GM18520 (cell line): ENCODE measurements at regions not wholly inside any gene's neighbourhood (a gene's known extent, or its start where the extent isn't known, plus 50 kb on each side); places are given as distances from the start of the nearest gene placed in this dataset.
"Not testable (repeated sequence)": the region's sequence is repeated elsewhere in the genome, so short reads cannot be mapped to it uniquely, and the experiment has no call there.

Experiments
- ATAC-seq: cut with Tn5 transposase; IDR thresholded peaks from one replicate; pipeline ENCODE4 v1.9.1; 2021; ENCODE audit not compliant: unreplicated experiment

DNA sequence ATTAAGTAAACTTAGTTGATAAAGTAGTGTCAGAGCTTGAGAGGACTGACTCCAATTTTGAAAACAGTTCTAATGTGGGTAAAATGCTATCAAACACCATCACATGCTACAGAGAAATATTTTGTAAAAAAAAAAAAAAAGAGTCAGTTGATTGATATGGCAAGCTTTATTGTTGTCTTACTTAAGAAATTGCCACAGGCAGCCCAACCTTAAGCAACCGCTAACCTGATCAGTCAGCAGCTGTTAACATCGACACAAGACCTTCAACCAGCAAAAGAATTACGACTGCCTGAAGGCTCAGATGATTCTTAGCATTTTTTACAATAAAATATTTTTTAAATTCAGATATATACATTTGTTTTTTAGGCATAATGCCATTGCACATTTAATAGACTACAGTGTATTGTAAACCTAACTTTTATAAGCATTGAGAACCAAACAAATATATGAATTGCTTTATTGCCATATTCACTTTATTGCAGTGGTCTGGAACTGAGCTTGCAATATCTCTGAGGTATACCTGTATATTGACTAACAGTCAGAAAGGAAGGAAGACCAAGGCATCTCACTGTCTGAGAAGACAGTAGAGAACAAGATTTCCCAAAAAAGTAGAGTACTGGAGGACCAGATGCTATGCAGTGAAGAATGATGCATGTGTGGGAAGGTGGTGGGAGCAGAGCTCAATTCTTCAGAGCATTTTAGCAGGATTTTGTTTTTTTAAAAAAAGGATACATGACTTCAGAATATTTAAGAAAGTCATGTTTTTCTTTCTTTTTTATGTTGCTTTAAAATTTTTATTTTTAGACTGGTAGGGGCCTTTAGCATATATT lies 973.8 kb upstream of the GYPC start:
- no peak for ATAC-seq

DNA sequence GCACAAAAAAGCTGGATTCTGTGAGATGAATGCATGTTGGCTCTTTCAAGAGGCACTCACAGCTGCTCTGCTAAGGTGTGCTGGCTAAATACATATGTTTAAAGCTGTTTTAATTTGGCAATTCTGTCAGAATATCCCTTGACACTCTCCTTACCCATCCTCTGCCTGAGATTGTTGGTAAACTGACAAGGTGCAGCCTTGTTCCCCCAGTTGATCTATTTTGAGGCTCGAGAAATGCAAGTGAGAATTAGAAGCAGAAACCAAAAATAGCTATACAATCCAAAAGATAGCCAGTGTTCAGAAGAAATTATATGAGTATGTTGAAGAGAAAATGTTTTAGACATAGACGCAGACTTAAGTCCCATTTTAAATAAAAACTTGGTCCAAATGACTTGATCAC lies 971.7 kb upstream of the GYPC start:
- no peak for ATAC-seq

DNA sequence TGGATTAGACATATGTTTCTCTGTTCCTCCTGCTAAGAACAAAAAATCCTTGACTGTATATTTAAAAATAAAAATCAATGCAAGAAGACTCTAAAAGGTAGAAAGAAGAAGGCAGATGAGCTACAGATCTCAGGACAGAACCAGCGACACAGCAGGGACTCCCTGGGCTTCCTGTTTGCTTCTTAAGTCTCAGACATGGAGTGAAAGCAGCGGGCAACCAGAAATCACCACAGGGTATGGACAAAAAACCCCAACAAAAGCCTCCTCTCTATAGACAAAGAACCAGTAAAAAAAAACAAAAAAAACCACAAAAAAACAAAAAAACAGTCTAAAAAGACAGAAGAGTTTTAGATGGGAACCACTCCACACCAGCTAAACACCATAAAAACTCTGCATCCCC lies 971.0 kb upstream of the GYPC start:
- ATAC-seq, result no peak

DNA sequence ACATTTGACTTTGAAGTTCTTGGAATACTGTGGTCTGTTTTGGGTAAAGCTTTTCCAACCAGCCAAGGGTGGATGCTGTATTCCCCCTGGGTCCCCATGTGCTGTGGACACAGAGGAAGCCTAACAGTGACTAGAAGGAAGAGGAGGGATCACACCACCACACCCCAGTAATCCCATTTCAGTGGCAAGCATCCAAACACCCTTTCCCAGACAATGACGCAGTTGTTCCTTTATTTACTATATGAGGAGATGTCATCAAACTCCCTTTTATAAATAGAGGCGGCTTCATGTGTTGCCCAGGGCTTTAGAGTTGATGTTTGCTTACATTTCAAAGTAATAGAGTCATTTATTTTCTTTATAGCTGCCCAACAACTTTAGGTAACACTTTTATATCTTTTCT lies 959.4 kb upstream of the GYPC start:
- ATAC-seq, result no peak

DNA sequence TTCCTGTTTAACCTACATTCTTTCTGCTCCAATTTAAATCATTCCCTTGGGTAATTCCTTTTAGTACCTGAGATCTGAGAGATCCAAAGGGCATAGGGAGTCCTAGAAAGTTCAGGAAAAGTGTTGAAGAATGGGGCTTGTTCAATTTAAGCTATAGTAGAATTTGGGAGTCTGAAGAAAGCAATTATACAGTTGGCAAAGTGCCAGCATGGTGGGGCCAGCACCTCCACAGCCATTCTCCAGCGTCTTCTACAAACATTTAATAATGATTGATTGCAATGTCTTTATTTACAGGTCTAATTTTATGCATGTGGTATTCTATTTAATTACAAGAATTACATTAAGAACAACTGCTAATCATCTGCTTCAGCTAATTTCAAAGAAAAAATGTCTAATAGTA lies 957.7 kb upstream of the GYPC start:
- ATAC-seq, result no peak

DNA sequence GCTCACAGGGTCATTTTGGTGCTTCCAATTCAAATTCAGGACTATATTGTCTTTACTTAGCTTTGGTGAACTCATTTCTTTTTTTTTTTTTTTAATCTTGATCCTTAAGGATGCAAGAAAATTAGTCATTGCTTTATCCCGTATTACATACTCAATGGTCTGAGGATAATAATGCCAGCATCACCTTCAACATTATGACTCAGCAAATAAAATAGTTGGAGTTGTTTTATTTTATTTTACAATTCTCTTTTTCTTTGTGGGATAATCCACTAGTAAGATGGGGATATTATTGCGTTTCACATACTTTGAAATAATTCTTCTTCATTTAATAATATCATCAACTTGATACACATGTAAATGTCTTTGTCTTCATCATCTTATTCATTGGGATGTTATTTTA lies 954.9 kb upstream of the GYPC start:
- ATAC-seq, result no peak

DNA sequence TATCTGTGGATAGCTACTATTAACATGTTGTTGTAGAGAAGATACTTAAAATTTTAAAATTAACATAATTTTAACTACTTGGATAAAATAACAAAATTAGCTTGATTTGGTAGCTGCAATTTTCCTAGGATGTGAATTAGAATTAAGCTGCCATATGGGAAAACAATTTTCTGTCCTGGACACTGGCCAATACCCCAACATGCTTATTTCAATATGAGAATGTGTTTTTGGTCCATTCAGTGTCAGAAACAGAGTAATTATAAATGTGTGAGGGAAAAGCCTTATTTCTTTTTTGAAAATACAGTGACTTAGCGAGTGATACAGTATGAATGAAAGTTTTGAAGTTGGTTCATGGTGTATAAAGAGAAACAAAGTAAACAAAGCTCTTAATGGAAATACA lies 948.3 kb upstream of the GYPC start:
- no peak for ATAC-seq

DNA sequence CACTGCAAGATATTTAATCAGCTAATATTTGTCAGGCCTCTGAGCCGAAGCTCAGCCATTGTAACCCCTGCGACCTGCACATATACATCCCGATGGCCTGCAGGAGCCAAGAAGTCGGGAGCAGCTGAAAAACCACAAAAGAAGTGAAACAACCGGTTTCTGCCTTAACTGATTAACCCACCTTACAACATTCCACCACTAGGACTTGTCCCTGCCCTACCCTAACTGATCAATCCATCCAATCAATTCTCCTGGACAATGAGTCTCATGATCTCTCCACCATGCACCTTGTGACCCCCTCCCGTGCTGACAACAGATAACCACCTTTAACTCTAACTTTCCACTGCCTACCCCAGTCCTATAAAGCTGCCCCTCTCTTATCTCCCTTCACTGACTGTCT lies 945.4 kb upstream of the GYPC start:
- ATAC-seq, result no peak

DNA sequence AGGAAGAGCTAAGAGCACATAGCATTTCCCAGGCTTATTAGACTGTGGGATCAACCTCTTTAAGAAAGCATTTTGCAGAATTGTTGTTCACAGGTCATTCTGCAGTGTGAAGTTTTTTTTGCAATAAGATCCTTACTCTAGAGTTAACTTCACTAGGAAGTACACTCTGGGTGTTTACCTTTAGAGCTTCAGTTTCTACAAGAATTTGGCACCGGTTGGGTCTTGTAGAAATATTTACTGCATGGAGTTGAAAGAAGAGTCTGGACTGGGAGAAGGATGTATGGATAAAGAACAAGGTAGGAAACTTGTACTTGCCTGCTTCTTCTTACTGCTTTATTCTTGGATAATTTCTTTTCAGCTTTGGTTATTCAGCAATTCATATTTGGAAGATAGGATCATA lies 944.9 kb upstream of the GYPC start:
- no peak for ATAC-seq

DNA sequence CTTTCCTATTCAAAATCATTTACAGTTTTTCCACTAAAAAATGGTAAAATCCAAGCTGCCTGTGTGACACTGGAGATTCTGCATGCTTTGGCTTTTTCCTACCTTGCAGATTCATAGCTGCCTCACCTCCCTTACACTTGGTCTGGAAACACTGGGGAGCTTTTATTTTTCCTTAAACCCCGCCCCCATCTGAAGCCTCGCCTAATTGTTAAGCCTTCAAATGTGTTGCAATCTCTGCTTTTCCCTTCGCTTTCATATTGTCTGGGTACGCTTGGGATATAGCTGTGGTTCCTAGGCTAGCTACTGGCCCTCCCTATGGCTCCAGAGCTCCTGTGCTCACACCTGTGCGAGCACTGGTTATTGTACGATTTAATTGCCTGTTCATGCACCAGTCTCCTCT lies 942.4 kb upstream of the GYPC start:
- no peak for ATAC-seq

DNA sequence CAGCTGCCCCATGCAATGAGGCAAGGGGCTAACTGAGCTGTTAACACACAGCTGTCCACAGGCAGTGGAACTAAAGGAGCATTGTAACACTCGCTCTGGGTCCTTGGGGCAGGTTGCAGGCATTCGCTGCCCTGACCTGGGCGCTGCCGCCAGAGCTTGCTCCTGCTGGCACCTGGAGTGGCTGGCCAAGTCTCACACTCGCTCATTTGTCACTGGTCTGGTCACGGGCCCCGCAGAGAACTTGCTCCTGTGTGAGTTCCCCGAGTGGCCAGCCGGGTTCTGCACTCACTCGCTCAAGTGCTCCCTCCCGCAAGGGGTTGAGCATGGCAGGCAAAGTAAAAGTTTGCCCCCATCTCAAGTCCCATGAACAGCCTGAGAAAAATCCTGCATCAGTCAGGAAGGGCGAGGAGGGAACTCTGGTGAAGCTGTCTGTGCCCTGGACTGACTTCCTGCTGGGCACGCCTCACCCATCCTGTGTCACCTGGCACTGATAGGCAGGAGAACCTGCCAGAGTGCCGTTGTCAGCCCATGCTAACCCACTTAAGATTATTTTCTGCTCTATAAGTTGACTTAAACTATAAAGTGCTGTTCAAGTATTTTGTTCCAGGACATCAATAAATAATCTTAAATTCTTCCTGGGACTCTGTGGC lies 934.8 kb upstream of the GYPC start:
- ATAC-seq, result no peak

DNA sequence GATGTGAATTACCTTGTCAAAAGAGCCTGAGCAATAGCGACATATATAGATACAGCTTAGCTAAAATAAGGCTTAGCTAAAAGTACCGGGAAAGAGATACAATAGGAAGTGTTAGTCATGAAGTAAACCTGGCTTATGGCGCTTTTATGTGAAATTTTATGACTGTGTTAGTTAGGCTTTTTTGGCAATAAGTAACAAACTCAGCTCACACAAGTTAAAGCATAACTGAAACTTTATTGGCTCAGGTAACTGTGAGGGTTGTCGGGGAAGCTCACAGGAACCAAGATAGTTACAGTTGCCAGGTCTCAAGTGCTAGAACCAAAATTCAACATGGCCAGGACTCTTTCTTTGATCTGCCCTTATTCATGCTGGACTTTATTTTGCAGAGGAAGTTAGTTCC lies 925.0 kb upstream of the GYPC start:
- ATAC-seq, result no peak

DNA sequence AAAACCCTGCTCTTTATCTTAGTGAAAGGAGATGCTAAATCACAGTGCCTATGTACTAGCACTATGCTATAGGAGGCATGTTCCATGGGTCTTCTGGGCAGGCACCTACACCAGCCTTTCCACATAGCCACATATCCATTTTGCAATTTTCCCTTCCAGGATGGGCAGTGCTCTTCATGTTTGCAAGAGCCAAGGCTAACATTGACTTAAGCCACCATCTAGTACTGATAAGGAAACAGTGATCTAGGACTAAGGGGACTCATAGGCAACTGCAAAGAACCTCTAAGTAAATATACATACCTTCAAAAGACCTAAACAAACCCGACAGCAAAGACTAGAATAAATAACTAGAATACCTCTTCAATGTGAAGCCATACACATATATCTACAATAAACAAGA lies 919.7 kb upstream of the GYPC start:
- no peak for ATAC-seq

DNA sequence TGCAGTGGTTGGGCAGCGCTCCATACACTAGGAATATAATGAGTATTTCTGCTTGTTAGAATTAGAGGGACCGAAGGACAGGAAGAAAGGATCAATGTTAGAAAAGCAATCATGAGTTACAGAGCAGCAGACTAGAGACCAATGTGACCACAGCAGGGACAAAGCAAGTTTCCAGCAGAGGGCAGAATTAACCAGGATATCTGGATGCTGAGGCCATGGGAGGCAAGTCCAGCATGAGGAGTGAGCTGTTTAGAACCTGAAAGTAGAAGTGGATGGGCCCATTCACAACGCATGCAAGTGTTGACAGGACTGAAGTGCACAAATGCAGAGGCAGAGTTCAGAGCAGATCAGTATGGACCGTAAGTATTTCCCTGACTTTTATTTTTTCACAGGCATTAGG lies 910.4 kb upstream of the GYPC start:
- ATAC-seq, result no peak

DNA sequence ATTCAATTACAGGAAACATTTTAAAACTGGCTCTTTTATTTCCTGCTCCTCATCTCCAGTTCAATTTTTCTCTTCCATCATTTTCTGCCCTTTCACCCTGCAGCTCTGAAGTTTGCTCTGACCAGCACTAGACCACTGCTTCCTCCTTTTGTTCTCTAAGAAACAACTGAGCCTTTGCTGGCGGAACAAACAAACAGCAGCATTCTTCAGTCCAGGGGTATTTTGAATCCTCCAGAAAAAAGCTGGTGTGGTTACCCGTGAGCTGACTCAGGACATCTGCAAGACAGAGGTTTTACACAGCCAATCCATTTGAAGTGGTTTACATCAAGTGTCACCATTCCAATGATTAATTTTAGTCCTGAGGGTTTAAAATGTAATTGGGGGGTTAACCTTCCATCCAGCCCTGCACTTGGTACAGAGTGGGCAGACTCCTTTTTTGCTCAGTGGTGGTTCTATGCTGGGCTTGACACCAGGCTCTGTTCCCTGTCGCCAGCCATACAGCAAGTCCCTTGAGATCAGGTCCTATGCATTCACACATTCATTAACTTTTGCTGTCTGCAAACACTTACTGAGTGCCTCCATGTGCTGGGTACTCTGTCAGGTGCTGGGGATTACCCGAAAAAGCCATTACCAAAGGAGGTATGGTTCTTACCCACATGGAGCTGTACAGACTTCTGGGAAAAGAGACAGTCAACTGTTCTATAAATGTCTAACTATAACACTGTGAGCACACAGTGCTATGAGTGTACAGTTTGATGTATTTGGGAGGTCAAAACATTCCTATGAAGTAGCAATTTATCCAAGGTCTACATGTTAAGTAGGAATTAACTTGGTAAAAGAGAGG lies 909.4 kb upstream of the GYPC start:
- no peak for ATAC-seq

DNA sequence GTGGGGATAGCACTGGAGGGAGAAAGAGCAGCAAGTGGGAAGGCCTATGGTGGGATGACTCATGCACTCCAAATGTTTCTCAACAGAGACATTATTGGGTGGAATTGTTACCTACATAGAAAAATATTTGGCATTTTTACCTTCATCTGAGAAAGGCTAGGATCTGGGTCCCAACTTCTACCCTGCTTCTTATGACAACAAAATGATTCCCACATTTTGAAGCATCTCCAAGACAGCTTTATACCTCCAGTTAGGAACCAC lies 908.9 kb upstream of the GYPC start:
- no peak for ATAC-seq

DNA sequence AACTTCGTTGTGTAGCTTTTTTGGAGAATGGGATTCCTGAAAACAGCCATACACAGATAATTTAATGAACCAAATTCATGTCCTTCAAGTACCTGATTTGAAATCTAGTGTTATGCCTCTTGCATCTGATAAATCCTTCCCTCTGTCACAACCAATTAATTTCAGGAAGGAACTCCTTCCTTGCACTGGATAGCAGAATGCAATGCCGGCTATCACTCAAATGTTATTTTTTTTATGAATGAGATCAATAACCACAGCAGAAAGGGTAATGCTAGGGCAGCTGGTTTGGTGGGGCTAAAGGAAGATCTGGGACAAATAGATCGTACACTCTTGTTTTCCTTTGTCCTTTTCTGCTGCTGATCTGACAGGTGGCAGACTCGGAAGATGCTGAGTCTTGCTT lies 899.5 kb upstream of the GYPC start:
- no peak for ATAC-seq

DNA sequence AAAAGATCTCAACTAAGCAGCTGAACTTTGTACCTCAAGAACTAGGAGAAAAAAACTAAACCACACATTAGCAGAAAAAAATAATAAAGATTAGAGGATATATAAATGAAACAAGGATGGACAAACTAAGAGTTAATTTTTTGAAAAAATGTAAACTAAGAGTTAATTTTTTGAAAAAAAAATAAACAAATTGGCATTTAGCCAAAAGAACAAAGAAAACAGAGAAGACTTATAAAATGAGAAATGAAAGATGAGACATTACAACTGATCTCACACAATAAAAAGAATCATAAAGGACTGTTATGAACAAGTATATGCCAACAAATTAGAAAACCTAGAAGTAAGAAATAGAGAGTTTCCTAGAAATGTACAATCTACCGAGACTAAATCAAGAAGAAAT lies 859.2 kb upstream of the GYPC start:
- no peak for ATAC-seq

DNA sequence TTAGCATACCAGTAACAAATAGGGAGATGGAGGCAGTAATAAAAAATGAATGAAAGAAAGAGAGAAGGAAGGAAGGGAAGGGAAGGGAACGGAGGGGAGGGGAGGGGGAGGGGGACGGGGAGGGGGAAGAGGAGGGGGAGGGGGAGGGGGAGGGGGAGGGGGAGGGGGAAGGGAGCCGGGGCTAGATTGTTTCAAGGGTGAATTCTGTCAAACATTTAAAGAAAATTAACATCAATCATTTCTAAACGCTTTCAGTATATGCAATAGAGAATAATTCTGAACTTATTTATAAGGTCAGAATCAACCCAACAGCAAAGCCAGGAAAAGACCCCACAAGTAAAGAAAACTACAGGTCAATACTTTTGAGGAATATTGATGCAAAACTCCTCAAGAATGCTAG lies 858.8 kb upstream of the GYPC start:
- ATAC-seq, result no peak

DNA sequence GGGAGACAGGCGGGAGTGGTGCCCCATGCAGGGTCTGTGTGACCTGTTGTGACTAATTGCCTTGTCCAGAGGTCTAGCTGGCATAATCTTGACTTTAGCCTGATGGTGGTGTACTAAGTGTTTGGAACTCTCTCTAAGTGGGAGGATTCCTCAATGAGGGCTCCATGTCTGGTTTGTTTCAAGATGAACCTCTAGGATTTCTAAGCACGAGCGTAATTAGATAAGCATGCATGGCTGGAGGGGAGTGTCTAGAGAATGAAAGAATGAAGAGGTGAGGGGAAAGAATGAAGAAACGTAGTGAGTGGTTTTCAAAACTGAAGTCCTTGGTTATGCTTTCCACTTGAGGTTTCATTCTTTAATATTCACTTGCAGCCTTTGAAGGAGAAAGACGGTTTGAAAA lies 833.2 kb upstream of the GYPC start:
- no peak for ATAC-seq

DNA sequence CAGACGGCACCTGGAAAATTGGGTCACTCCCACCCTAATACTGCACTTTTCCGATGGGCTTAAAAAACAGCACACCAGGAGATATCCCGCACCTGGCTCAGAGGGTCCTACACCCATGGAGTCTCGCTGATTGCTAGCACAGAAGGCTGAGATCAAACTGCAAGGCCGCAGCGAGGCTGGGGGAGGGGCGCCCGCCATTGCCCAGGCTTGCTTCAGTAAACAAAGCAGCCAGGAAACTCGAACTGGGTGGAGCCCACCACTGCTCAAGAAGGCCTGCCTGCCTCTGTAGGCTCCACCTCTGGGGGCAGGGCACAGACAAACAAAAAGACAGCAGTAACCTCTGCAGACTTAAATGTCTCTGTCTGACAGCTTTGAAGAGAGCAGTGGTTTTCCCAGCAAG lies 830.2 kb upstream of the GYPC start:
- not testable (repeated sequence) for ATAC-seq

DNA sequence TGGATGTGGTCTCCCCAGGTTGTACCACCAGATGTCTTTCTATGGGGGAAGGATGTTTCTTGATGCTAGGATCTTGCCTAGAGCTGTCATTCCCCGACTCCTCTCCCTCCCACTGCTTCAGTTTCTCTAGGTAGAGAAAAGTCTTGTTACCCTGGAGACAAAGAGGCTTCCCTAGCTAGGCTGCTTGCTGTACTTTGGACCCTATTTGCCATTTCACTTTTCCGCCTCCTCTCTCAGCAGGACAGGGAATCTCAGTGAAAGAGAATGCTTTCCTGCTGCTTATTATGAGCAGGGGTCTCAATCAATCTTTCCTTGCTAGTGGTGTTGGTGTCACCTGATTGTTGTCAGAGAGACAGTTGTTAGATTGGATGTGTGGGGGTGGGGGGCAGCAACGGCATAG lies 818.8 kb upstream of the GYPC start:
- ATAC-seq, result no peak
